ENCODE measurements at regions not wholly inside any gene's neighbourhood (a gene's known extent, or its start where the extent isn't known, plus 50 kb on each side); places are given as distances from the start of the nearest gene placed in this dataset.

DNA sequence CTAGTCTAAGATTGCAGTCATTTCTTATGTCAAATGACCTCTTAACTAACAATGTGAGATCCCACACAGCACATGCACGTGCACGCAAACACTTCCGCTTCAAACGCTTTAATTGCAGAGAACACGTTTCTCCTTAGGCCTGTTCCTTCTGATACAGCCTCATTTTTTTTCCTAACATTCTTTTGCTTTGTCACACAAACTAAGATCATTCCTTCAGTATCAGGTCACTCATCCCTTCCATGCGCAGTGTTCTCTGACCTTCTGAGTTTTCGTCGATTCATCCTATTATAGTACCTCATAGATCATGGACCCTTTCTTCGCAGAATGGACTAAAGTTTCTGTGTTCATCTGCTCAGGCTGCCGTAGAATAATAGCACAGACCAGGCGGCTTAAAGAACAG is 327.1 kb upstream of the CDH19 start:
- CTCF ChIA-PET = no interaction called here
- no peak overlapping the region for H3K4me3 Mint-ChIP-seq
- peak; percentile 81 for ATAC-seq
- peak overlapping the region; percentile 42 for H3K27ac Mint-ChIP-seq
- POLR2A ChIA-PET = no interaction called here
- H3K4me1 Mint-ChIP-seq = peaks cover 11% of the 10 kb centered on the region
- H3K27me3 Mint-ChIP-seq (ENCODE audit: low read depth) = no peaks in the 10 kb centered on the region
- TF ChIP-seq MXD4 (CRISPR knock-in tag; IDR thresholded peaks at IDR 0.05; ENCODE audit: borderline replicate concordance) (no peak), SOX15 (CRISPR knock-in tag; IDR thresholded peaks at IDR 0.05) (no peak), RORB (CRISPR knock-in tag; IDR thresholded peaks at IDR 0.05) (no peak), TEAD4 (CRISPR knock-in tag; IDR thresholded peaks at IDR 0.05) (no peak), ESRRA (CRISPR knock-in tag; IDR thresholded peaks at IDR 0.05; ENCODE audit: borderline replicate concordance) (no peak), ELF4 (CRISPR knock-in tag; IDR thresholded peaks at IDR 0.05; ENCODE audit: low read depth) (no peak), JUN (CRISPR knock-in tag; IDR thresholded peaks at IDR 0.05) (no peak), CREM (CRISPR knock-in tag; IDR thresholded peaks at IDR 0.05) (no peak)
- TF ChIP-seq, protein P1, sequence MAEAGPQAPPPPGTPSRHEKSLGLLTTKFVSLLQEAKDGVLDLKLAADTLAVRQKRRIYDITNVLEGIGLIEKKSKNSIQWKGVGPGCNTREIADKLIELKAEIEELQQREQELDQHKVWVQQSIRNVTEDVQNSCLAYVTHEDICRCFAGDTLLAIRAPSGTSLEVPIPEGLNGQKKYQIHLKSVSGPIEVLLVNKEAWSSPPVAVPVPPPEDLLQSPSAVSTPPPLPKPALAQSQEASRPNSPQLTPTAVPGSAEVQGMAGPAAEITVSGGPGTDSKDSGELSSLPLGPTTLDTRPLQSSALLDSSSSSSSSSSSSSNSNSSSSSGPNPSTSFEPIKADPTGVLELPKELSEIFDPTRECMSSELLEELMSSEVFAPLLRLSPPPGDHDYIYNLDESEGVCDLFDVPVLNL (CRISPR knock-in tag; IDR thresholded peaks at IDR 0.05; ENCODE audit: borderline replicate concordance, low read depth) = no peak
- TF ChIP-seq, protein P2, sequence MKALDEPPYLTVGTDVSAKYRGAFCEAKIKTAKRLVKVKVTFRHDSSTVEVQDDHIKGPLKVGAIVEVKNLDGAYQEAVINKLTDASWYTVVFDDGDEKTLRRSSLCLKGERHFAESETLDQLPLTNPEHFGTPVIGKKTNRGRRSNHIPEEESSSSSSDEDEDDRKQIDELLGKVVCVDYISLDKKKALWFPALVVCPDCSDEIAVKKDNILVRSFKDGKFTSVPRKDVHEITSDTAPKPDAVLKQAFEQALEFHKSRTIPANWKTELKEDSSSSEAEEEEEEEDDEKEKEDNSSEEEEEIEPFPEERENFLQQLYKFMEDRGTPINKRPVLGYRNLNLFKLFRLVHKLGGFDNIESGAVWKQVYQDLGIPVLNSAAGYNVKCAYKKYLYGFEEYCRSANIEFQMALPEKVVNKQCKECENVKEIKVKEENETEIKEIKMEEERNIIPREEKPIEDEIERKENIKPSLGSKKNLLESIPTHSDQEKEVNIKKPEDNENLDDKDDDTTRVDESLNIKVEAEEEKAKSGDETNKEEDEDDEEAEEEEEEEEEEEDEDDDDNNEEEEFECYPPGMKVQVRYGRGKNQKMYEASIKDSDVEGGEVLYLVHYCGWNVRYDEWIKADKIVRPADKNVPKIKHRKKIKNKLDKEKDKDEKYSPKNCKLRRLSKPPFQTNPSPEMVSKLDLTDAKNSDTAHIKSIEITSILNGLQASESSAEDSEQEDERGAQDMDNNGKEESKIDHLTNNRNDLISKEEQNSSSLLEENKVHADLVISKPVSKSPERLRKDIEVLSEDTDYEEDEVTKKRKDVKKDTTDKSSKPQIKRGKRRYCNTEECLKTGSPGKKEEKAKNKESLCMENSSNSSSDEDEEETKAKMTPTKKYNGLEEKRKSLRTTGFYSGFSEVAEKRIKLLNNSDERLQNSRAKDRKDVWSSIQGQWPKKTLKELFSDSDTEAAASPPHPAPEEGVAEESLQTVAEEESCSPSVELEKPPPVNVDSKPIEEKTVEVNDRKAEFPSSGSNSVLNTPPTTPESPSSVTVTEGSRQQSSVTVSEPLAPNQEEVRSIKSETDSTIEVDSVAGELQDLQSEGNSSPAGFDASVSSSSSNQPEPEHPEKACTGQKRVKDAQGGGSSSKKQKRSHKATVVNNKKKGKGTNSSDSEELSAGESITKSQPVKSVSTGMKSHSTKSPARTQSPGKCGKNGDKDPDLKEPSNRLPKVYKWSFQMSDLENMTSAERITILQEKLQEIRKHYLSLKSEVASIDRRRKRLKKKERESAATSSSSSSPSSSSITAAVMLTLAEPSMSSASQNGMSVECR (CRISPR knock-in tag; IDR thresholded peaks at IDR 0.05; ENCODE audit: borderline replicate concordance) = no peak
- TF ChIP-seq, protein P3, sequence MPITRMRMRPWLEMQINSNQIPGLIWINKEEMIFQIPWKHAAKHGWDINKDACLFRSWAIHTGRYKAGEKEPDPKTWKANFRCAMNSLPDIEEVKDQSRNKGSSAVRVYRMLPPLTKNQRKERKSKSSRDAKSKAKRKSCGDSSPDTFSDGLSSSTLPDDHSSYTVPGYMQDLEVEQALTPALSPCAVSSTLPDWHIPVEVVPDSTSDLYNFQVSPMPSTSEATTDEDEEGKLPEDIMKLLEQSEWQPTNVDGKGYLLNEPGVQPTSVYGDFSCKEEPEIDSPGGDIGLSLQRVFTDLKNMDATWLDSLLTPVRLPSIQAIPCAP (CRISPR knock-in tag; IDR thresholded peaks at IDR 0.05) = no peak
- TF ChIP-seq, protein P4, sequence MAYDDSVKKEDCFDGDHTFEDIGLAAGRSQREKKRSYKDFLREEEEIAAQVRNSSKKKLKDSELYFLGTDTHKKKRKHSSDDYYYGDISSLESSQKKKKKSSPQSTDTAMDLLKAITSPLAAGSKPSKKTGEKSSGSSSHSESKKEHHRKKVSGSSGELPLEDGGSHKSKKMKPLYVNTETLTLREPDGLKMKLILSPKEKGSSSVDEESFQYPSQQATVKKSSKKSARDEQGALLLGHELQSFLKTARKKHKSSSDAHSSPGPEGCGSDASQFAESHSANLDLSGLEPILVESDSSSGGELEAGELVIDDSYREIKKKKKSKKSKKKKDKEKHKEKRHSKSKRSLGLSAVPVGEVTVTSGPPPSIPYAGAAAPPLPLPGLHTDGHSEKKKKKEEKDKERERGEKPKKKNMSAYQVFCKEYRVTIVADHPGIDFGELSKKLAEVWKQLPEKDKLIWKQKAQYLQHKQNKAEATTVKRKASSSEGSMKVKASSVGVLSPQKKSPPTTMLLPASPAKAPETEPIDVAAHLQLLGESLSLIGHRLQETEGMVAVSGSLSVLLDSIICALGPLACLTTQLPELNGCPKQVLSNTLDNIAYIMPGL (CRISPR knock-in tag; IDR thresholded peaks at IDR 0.05) = no peak
- TF ChIP-seq, protein P5, sequence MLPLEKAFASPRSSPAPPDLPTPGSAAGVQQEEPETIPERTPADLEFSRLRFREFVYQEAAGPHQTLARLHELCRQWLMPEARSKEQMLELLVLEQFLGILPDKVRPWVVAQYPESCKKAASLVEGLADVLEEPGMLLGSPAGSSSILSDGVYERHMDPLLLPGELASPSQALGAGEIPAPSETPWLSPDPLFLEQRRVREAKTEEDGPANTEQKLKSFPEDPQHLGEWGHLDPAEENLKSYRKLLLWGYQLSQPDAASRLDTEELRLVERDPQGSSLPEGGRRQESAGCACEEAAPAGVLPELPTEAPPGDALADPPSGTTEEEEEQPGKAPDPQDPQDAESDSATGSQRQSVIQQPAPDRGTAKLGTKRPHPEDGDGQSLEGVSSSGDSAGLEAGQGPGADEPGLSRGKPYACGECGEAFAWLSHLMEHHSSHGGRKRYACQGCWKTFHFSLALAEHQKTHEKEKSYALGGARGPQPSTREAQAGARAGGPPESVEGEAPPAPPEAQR (CRISPR knock-in tag; IDR thresholded peaks at IDR 0.05) = no peak
- DNase-seq (ENCODE audit: low spot score) = no peak
- no peaks in the 10 kb centered on the region for H3K36me3 Mint-ChIP-seq
- no peaks in the 10 kb centered on the region for H3K9me3 Mint-ChIP-seq

DNA sequence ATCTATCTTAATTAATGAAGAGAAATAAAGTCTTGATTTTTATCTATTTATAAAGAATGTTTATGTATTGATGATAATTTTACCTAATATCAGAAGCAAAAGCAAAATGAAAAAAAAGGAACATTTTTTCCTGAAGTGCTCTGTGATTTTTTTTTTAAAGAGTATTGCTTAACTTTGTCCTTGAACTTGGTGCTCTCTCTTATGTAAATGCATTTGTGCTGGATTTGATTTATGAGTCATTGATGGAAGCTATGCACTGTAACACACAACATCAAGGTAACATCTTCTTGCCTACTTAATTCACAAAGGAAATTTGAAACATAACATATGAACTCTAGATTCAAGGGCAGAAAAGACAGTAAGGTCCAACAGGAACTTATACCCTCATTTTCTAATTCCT is 312.9 kb upstream of the CDH19 start:
- Mint-ChIP-seq H3K4me3 (no peak overlapping the region), H3K36me3 (no peaks in the 10 kb centered on the region), H3K4me1 (peaks cover 5% of the 10 kb centered on the region), H3K27me3 (ENCODE audit: low read depth) (no peaks in the 10 kb centered on the region), H3K27ac (no peak overlapping the region), H3K9me3 (no peaks in the 10 kb centered on the region)
- ChIA-PET POLR2A (no interaction called here), CTCF (no interaction called here)
- ATAC-seq (no peak), DNase-seq (ENCODE audit: low spot score) (no peak)
- no peak for TF ChIP-seq TCF7 (CRISPR knock-in tag; IDR thresholded peaks at IDR 0.05; ENCODE audit: low read depth)
- TF ChIP-seq, protein P6, sequence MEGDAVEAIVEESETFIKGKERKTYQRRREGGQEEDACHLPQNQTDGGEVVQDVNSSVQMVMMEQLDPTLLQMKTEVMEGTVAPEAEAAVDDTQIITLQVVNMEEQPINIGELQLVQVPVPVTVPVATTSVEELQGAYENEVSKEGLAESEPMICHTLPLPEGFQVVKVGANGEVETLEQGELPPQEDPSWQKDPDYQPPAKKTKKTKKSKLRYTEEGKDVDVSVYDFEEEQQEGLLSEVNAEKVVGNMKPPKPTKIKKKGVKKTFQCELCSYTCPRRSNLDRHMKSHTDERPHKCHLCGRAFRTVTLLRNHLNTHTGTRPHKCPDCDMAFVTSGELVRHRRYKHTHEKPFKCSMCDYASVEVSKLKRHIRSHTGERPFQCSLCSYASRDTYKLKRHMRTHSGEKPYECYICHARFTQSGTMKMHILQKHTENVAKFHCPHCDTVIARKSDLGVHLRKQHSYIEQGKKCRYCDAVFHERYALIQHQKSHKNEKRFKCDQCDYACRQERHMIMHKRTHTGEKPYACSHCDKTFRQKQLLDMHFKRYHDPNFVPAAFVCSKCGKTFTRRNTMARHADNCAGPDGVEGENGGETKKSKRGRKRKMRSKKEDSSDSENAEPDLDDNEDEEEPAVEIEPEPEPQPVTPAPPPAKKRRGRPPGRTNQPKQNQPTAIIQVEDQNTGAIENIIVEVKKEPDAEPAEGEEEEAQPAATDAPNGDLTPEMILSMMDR (IDR thresholded peaks at IDR 0.05) = no peak
- no peak for TF ChIP-seq ZNF219 (CRISPR knock-in tag; IDR thresholded peaks at IDR 0.05; ENCODE audit: borderline replicate concordance)
- TF ChIP-seq MXD4 (CRISPR knock-in tag; IDR thresholded peaks at IDR 0.05; ENCODE audit: borderline replicate concordance) = no peak
- TF ChIP-seq, protein P7, sequence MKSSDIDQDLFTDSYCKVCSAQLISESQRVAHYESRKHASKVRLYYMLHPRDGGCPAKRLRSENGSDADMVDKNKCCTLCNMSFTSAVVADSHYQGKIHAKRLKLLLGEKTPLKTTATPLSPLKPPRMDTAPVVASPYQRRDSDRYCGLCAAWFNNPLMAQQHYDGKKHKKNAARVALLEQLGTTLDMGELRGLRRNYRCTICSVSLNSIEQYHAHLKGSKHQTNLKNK (CRISPR knock-in tag; IDR thresholded peaks at IDR 0.05) = no peak
- TF ChIP-seq EMX1 (CRISPR knock-in tag; IDR thresholded peaks at IDR 0.05) = no peak
- TF ChIP-seq ESRRA (CRISPR knock-in tag; IDR thresholded peaks at IDR 0.05; ENCODE audit: borderline replicate concordance) = no peak
- no peak for TF ChIP-seq ZNF416 (CRISPR knock-in tag; IDR thresholded peaks at IDR 0.05)
- TF ChIP-seq RORB (CRISPR knock-in tag; IDR thresholded peaks at IDR 0.05) = no peak
- TF ChIP-seq, protein P8, sequence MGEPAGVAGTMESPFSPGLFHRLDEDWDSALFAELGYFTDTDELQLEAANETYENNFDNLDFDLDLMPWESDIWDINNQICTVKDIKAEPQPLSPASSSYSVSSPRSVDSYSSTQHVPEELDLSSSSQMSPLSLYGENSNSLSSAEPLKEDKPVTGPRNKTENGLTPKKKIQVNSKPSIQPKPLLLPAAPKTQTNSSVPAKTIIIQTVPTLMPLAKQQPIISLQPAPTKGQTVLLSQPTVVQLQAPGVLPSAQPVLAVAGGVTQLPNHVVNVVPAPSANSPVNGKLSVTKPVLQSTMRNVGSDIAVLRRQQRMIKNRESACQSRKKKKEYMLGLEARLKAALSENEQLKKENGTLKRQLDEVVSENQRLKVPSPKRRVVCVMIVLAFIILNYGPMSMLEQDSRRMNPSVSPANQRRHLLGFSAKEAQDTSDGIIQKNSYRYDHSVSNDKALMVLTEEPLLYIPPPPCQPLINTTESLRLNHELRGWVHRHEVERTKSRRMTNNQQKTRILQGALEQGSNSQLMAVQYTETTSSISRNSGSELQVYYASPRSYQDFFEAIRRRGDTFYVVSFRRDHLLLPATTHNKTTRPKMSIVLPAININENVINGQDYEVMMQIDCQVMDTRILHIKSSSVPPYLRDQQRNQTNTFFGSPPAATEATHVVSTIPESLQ (CRISPR knock-in tag; IDR thresholded peaks at IDR 0.05) = no peak
- TF ChIP-seq, protein P9, sequence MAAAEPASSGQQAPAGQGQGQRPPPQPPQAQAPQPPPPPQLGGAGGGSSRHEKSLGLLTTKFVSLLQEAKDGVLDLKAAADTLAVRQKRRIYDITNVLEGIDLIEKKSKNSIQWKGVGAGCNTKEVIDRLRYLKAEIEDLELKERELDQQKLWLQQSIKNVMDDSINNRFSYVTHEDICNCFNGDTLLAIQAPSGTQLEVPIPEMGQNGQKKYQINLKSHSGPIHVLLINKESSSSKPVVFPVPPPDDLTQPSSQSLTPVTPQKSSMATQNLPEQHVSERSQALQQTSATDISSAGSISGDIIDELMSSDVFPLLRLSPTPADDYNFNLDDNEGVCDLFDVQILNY (CRISPR knock-in tag; IDR thresholded peaks at IDR 0.05) = no peak
